ENCODE measurements at regions not wholly inside any gene's neighbourhood (a gene's known extent, or its start where the extent isn't known, plus 50 kb on each side); places are given as distances from the start of the nearest gene placed in this dataset.

- DNase-seq: no peak
These were observed 263.4 kb downstream of the MRTFB start for GRCh38 chr16:14334366-14335080.

DNA sequence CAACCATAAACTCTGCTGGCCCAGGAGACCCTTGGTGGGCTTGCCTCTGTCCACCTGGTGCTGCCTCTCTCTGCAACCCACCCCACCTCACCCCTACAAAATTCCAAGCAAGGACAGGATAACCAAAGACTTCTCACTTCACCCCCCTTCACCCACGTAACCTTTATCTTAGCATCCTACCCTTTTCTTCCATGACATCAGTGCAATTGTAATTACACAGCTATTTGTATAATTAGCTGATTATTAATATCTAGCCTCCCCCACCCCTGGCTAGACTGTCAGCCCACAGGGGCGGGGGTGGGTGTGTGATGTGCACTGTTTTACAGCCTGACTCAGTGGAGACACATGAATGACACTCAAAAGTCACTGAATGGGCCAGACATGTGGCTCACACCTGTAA lies 262.2 kb downstream of the MRTFB start:
- DNase-seq: no peak

GRCh38 chr16:14331020-14331419 lies 259.9 kb downstream of the MRTFB start:
- no peak for DNase-seq

GRCh38 chr16:14329727-14330350 lies 258.7 kb downstream of the MRTFB start:
- no peak for DNase-seq

- no peak for DNase-seq
These were observed 254.6 kb downstream of the MRTFB start for GRCh38 chr16:14325502-14326401.

- no peak for DNase-seq
These were observed 253.5 kb downstream of the MRTFB start for GRCh38 chr16:14324581-14324980.

- no peak for DNase-seq
These were observed 251.1 kb downstream of the MRTFB start for GRCh38 chr16:14322186-14322585.

DNA sequence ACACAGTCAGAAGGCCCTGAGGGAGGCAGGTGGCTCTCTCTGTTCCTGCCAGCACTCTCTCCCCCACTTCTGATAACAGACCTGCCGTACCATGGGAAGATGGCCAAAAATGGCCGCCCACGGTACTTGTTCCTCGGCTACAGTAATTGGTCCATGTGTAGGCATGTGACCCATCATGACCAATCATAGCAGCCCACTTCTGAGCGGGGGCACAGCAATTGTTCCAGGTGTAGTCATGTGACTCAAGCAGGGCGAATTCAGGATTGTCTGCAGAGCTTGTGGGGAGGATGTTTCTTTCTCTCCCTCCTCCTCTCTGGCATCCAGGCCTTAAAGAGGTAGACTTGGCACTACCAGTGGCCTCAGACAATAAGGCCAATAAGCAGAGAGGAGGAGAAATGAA lies 250.4 kb downstream of the MRTFB start:
- no peak for DNase-seq

GRCh38 chr16:14320406-14320805 lies 249.3 kb downstream of the MRTFB start:
- no peak for DNase-seq

Data from stimulated activated CD4-positive, alpha-beta T cell treated with anti-CD3 and anti-CD28 coated beads, Interleukin-12 subunit alpha, Interleukin-12 subunit beta, amount 100 ng/mL, for 4 hours (primary cell).